HG03521 (cell line): ENCODE measurements at regions not wholly inside any gene's neighbourhood (a gene's known extent, or its start where the extent isn't known, plus 50 kb on each side); places are given as distances from the start of the nearest gene placed in this dataset.

Experiments used
- ATAC-seq: cut with Tn5 transposase; IDR thresholded peaks from one replicate; pipeline ENCODE4 v1.9.1; 2021; ENCODE audit warnings: mild to moderate bottlenecking, moderate library complexity; ENCODE audit not compliant: unreplicated experiment

GRCh38 chr12:16726879-16727278 lies 120.9 kb upstream of the LMO3 start:
- ATAC-seq = no peak

GRCh38 chr12:16719713-16720416 lies 113.9 kb upstream of the LMO3 start:
- no peak for ATAC-seq

GRCh38 chr12:16716928-16717327 lies 111.0 kb upstream of the LMO3 start:
- no peak for ATAC-seq

GRCh38 chr12:16692099-16692498 lies 86.1 kb upstream of the LMO3 start:
- no peak for ATAC-seq

- no peak for ATAC-seq
Measured at GRCh38 chr12:16691624-16692023, 85.7 kb upstream of the LMO3 start.

- ATAC-seq = no peak
Measured at GRCh38 chr12:16688200-16688599, 82.2 kb upstream of the LMO3 start.

- ATAC-seq = no peak
Measured at GRCh38 chr12:16685107-16685506, 79.1 kb upstream of the LMO3 start.

- ATAC-seq = no peak
Measured at GRCh38 chr12:16681196-16681595, 75.2 kb upstream of the LMO3 start.

GRCh38 chr12:16675438-16675837 lies 69.5 kb upstream of the LMO3 start:
- no peak for ATAC-seq

GRCh38 chr12:16674885-16675284 lies 68.9 kb upstream of the LMO3 start:
- no peak for ATAC-seq

- ATAC-seq = no peak
Measured at GRCh38 chr12:16670456-16671050, 64.6 kb upstream of the LMO3 start.

GRCh38 chr12:16669756-16670155 lies 63.8 kb upstream of the LMO3 start:
- no peak for ATAC-seq

- ATAC-seq = no peak
Measured at GRCh38 chr12:16668198-16668597, 62.2 kb upstream of the LMO3 start.

GRCh38 chr12:16658699-16659098 lies 52.7 kb upstream of the LMO3 start:
- no peak for ATAC-seq
